COLO668 (cell line): ENCODE measurements at regions not wholly inside any gene's neighbourhood (a gene's known extent, or its start where the extent isn't known, plus 50 kb on each side); places are given as distances from the start of the nearest gene placed in this dataset.
A peak's percentile ranks its signal among the peaks of the same experiment; 100 is the strongest.

Experiments
- DNase-seq: peaks from one replicate; lab custom pipeline; 2025; ENCODE audit not compliant: unreplicated experiment; lab: John Stamatoyannopoulos, UW

- peak; percentile 31 for DNase-seq
Observed at GRCh38 chr3:148601766-148602685, 95.7 kb upstream of the AGTR1 start.

- no peak for DNase-seq
Observed at GRCh38 chr3:148604270-148605085, 93.2 kb upstream of the AGTR1 start.

- DNase-seq: no peak
Observed at GRCh38 chr3:148605521-148605920, 92.2 kb upstream of the AGTR1 start.

GRCh38 chr3:148606979-148607378, 90.7 kb upstream of the AGTR1 start:
- DNase-seq: no peak

- no peak for DNase-seq
Observed at GRCh38 chr3:148607491-148607890, 90.2 kb upstream of the AGTR1 start.

GRCh38 chr3:148612278-148612677, 85.4 kb upstream of the AGTR1 start:
- DNase-seq: no peak

- no peak for DNase-seq
Observed at GRCh38 chr3:148615382-148615781, 82.3 kb upstream of the AGTR1 start.

GRCh38 chr3:148625095-148625736, 72.5 kb upstream of the AGTR1 start:
- no peak for DNase-seq

- DNase-seq: no peak
Observed at GRCh38 chr3:148625991-148626390, 71.7 kb upstream of the AGTR1 start.

- DNase-seq: no peak
Observed at GRCh38 chr3:148629006-148629405, 68.7 kb upstream of the AGTR1 start.

- DNase-seq: no peak
Observed at GRCh38 chr3:148631124-148631903, 66.4 kb upstream of the AGTR1 start.

- no peak for DNase-seq
Observed at GRCh38 chr3:148641722-148642121, 56.0 kb upstream of the AGTR1 start.

GRCh38 chr3:148642214-148642613, 55.5 kb upstream of the AGTR1 start:
- no peak for DNase-seq

- DNase-seq: no peak
Observed at GRCh38 chr3:148642616-148643015, 55.1 kb upstream of the AGTR1 start.

- DNase-seq: no peak
Observed at GRCh38 chr3:148643389-148643840, 54.3 kb upstream of the AGTR1 start.

- no peak for DNase-seq
Observed at GRCh38 chr3:148646126-148646665, 51.5 kb upstream of the AGTR1 start.
